ENCODE measurements at regions not wholly inside any gene's neighbourhood (a gene's known extent, or its start where the extent isn't known, plus 50 kb on each side); places are given as distances from the start of the nearest gene placed in this dataset.

GRCh38 chr11:111010391-111011274 lies 234.9 kb upstream of the POU2AF2 start:
- TF ChIP-seq, protein P1, sequence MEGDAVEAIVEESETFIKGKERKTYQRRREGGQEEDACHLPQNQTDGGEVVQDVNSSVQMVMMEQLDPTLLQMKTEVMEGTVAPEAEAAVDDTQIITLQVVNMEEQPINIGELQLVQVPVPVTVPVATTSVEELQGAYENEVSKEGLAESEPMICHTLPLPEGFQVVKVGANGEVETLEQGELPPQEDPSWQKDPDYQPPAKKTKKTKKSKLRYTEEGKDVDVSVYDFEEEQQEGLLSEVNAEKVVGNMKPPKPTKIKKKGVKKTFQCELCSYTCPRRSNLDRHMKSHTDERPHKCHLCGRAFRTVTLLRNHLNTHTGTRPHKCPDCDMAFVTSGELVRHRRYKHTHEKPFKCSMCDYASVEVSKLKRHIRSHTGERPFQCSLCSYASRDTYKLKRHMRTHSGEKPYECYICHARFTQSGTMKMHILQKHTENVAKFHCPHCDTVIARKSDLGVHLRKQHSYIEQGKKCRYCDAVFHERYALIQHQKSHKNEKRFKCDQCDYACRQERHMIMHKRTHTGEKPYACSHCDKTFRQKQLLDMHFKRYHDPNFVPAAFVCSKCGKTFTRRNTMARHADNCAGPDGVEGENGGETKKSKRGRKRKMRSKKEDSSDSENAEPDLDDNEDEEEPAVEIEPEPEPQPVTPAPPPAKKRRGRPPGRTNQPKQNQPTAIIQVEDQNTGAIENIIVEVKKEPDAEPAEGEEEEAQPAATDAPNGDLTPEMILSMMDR (IDR thresholded peaks at IDR 0.05): no peak
- TF ChIP-seq POLR2A (IDR thresholded peaks at IDR 0.05): no peak

Data from testis (tissue), 2 donors.